ENCODE measurements at regions not wholly inside any gene's neighbourhood (a gene's known extent, or its start where the extent isn't known, plus 50 kb on each side); places are given as distances from the start of the nearest gene placed in this dataset.
"Not testable (repeated sequence)": the region's sequence is repeated elsewhere in the genome, so short reads cannot be mapped to it uniquely, and the experiment has no call there.

DNA sequence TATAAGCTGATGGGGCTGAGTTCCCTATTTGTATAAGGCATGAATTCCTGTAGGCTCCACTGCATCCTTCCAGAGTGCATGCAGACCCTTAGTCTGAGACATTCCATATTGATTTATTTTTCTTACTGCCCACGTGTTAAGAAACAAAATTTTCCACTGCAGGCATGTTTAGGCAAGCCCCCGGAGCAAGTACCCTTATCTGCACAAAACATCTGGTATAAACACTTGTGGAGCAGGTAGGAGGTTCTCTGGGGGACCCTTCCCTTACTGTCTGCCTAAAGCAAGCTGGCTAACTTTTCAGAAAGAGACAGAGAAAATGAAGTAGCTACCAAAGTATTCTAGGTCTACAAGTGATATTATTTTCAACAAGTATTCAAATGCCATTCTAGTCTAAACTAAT lies 571.0 kb upstream of the TPTE start:
- H3K4me1 Mint-ChIP-seq, POLR2A ChIA-PET: not testable (repeated sequence)

GRCh38 chr21:9958791-9959190 lies 562.6 kb upstream of the TPTE start:
- H3K9me3 Mint-ChIP-seq; POLR2A ChIA-PET; H3K4me3 Mint-ChIP-seq; CTCF ChIA-PET; H3K27me3 Mint-ChIP-seq; H3K4me1 Mint-ChIP-seq; DNase-seq; H3K27ac Mint-ChIP-seq; intact Hi-C loops (cut with micrococcal nuclease); ATAC-seq (ENCODE audit: low read depth); H3K36me3 Mint-ChIP-seq (ENCODE audit: low read depth): not testable (repeated sequence)

More for the DNA sequence above, 571.0 kb upstream of the TPTE start:
- ATAC-seq (ENCODE audit: low read depth); H3K4me3 Mint-ChIP-seq; DNase-seq; H3K27me3 Mint-ChIP-seq; H3K36me3 Mint-ChIP-seq (ENCODE audit: low read depth); CTCF ChIA-PET; intact Hi-C loops (cut with micrococcal nuclease); H3K27ac Mint-ChIP-seq: not testable (repeated sequence)
- H3K9me3 Mint-ChIP-seq, result peaks cover 36% of the 10 kb centered on the region

DNA sequence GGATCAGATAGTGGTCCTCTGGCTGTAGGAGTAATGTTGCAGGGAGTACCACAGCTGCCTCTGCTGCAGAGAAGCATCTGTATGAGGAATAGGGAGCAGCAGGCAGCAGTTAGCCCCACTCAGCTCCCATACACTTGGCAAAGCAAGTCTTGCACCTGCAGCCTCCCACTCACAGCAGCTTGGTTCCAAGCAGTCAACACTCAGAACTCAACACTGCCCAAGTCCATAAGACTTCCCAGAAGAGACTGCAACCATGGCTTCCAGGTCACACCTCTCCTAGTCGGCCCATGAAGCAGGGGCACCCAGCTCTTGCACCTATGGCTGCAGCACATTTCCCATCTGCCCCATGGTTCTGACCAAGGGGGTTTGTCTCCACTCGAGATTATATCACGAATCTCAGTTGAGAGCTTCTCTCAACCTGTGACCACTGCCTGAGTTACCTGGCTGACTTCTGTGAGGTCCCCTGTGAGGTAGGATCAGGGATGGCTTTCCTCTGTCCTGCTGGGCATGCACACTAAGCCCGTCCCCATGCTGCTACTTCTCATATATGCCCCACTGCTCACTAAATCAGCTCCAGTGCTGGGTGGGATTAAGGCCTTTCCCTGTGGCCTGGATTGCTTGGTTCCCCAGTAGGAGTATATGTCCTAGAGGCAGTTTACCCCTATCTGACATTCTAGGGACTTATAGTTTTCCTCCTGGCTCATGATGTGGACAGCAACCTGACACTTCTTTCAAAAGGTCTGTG lies 562.0 kb upstream of the TPTE start:
- POLR2A ChIA-PET; H3K4me1 Mint-ChIP-seq; H3K4me3 Mint-ChIP-seq; H3K27me3 Mint-ChIP-seq; H3K27ac Mint-ChIP-seq; ATAC-seq (ENCODE audit: low read depth); H3K36me3 Mint-ChIP-seq (ENCODE audit: low read depth); H3K9me3 Mint-ChIP-seq; DNase-seq; CTCF ChIA-PET; intact Hi-C loops (cut with micrococcal nuclease): not testable (repeated sequence)

GRCh38 chr21:9969399-9969798 lies 552.0 kb upstream of the TPTE start:
- H3K27ac Mint-ChIP-seq; DNase-seq; CTCF ChIA-PET; ATAC-seq (ENCODE audit: low read depth); POLR2A ChIA-PET; H3K27me3 Mint-ChIP-seq; H3K36me3 Mint-ChIP-seq (ENCODE audit: low read depth); intact Hi-C loops (cut with micrococcal nuclease); H3K4me1 Mint-ChIP-seq; H3K4me3 Mint-ChIP-seq: not testable (repeated sequence)
- peaks cover 19% of the 10 kb centered on the region for H3K9me3 Mint-ChIP-seq

GRCh38 chr21:9972018-9972417 lies 549.4 kb upstream of the TPTE start:
- peaks cover 16% of the 10 kb centered on the region for H3K9me3 Mint-ChIP-seq
- POLR2A ChIA-PET; H3K27me3 Mint-ChIP-seq; CTCF ChIA-PET; H3K4me1 Mint-ChIP-seq; H3K36me3 Mint-ChIP-seq (ENCODE audit: low read depth); DNase-seq; ATAC-seq (ENCODE audit: low read depth); H3K4me3 Mint-ChIP-seq; H3K27ac Mint-ChIP-seq; intact Hi-C loops (cut with micrococcal nuclease): not testable (repeated sequence)

GRCh38 chr21:9978371-9978770 lies 543.0 kb upstream of the TPTE start:
- H3K4me1 Mint-ChIP-seq; H3K36me3 Mint-ChIP-seq (ENCODE audit: low read depth); CTCF ChIA-PET; H3K27me3 Mint-ChIP-seq; intact Hi-C loops (cut with micrococcal nuclease); DNase-seq; H3K27ac Mint-ChIP-seq; ATAC-seq (ENCODE audit: low read depth); H3K4me3 Mint-ChIP-seq; POLR2A ChIA-PET: not testable (repeated sequence)
- H3K9me3 Mint-ChIP-seq, result peaks cover 21% of the 10 kb centered on the region

DNA sequence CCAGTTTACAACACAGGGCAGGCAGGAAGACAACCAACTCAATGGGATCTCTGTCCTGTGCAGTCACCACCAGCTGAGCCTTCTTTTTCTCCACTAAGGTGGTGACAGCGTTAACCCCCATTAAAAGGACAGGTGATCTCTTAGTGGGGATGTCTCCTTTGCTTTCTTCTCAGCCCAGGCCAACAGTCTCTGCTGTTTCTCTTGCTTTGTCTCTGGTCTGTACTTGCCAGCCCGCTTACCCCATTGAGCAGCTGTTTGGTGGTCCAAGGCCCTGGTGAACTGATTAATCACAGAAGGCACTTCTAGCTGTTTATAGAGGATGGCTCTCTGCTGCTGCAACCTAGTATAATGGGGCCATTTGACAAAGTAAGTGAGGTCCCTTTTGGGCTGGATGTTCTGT lies 523.9 kb upstream of the TPTE start:
- intact Hi-C loops (cut with micrococcal nuclease); DNase-seq; POLR2A ChIA-PET; H3K36me3 Mint-ChIP-seq (ENCODE audit: low read depth); ATAC-seq (ENCODE audit: low read depth); H3K4me1 Mint-ChIP-seq; H3K27me3 Mint-ChIP-seq; H3K4me3 Mint-ChIP-seq; CTCF ChIA-PET; H3K27ac Mint-ChIP-seq: not testable (repeated sequence)
- H3K9me3 Mint-ChIP-seq, result peaks cover 17% of the 10 kb centered on the region

DNA sequence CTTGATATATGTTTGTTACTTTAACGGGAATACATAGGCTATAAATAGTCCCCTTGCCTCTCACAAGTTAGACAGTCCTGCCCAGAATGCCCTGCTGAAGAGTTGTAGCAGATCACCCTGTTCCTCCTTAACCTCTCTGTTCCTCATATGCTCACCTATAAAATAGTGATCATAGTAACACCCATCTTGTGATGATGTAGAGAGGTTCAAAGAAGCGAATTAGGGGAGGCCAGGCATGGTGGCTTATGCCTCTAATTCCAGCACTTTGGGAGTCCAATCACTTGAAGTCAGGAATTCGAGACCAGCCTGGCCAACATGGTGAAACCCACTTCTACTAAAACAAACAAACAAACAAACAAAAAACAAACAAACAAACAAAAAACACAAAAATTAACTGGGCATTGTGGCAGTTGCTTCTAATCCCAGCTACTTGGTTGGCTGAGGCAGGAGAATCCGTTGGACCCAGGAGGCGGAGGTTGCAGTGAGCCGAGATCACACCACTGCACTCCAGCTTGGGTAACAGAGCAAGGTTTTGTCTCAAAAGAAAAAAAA lies 518.5 kb upstream of the TPTE start:
- ATAC-seq (ENCODE audit: low read depth); intact Hi-C loops (cut with micrococcal nuclease); POLR2A ChIA-PET; H3K4me1 Mint-ChIP-seq; H3K27me3 Mint-ChIP-seq; DNase-seq; H3K36me3 Mint-ChIP-seq (ENCODE audit: low read depth); CTCF ChIA-PET; H3K27ac Mint-ChIP-seq; H3K4me3 Mint-ChIP-seq: not testable (repeated sequence)
- H3K9me3 Mint-ChIP-seq, result peaks cover 22% of the 10 kb centered on the region

GRCh38 chr21:10005791-10006190 lies 515.6 kb upstream of the TPTE start:
- POLR2A ChIA-PET; DNase-seq; H3K4me1 Mint-ChIP-seq; ATAC-seq (ENCODE audit: low read depth); H3K36me3 Mint-ChIP-seq (ENCODE audit: low read depth); intact Hi-C loops (cut with micrococcal nuclease); H3K4me3 Mint-ChIP-seq; H3K27me3 Mint-ChIP-seq; H3K27ac Mint-ChIP-seq; CTCF ChIA-PET: not testable (repeated sequence)
- H3K9me3 Mint-ChIP-seq, result peaks cover 18% of the 10 kb centered on the region

DNA sequence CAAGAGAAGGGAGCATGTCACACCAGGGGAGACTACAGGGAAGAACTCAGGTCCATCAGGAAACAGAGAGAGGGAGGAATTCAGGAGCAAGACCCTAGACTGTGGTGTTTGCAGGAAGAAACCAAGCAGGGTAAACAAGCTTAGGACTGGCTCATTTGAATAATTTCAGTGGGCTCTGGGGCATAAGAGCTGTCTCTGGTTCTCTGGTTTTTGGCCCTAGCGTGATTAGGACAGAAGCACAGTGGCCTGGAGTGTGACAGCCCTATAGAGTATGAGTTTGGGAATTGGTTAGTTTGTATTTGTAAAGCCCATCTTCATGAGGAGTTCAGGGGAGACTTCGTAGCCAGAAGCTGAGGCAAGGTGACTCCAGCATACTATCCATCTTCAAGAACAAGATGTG lies 504.4 kb upstream of the TPTE start:
- H3K9me3 Mint-ChIP-seq, result peaks cover 15% of the 10 kb centered on the region
- not testable (repeated sequence) for H3K27ac Mint-ChIP-seq; H3K36me3 Mint-ChIP-seq (ENCODE audit: low read depth)

GRCh38 chr21:10017757-10018156 lies 503.6 kb upstream of the TPTE start:
- ATAC-seq (ENCODE audit: low read depth); intact Hi-C loops (cut with micrococcal nuclease); CTCF ChIA-PET; H3K27ac Mint-ChIP-seq; H3K4me1 Mint-ChIP-seq; H3K36me3 Mint-ChIP-seq (ENCODE audit: low read depth); H3K27me3 Mint-ChIP-seq; DNase-seq; POLR2A ChIA-PET; H3K4me3 Mint-ChIP-seq: not testable (repeated sequence)
- H3K9me3 Mint-ChIP-seq, result peaks cover 15% of the 10 kb centered on the region

More for the DNA sequence above, 504.4 kb upstream of the TPTE start:
- ATAC-seq (ENCODE audit: low read depth); H3K4me3 Mint-ChIP-seq; H3K27me3 Mint-ChIP-seq; CTCF ChIA-PET; POLR2A ChIA-PET; H3K4me1 Mint-ChIP-seq; DNase-seq; intact Hi-C loops (cut with micrococcal nuclease): not testable (repeated sequence)

- ATAC-seq (ENCODE audit: low read depth); CTCF ChIA-PET; DNase-seq; H3K4me3 Mint-ChIP-seq; H3K4me1 Mint-ChIP-seq; H3K36me3 Mint-ChIP-seq (ENCODE audit: low read depth); POLR2A ChIA-PET; H3K27me3 Mint-ChIP-seq; intact Hi-C loops (cut with micrococcal nuclease); H3K27ac Mint-ChIP-seq: not testable (repeated sequence)
- peaks cover 20% of the 10 kb centered on the region for H3K9me3 Mint-ChIP-seq
Observed at GRCh38 chr21:10021462-10021861, 499.9 kb upstream of the TPTE start.
